Esophagus squamous epithelium (tissue), 4 donors: ENCODE measurements at regions not wholly inside any gene's neighbourhood (a gene's known extent, or its start where the extent isn't known, plus 50 kb on each side); places are given as distances from the start of the nearest gene placed in this dataset.

Experiments used
- CTCF ChIP-seq, 6 experiments: fragments of 450-650 bp in 4 of 6; fragments of 200-600 bp in 2 of 6; sonication (generic) in 2 of 6; IDR thresholded peaks; one replicate each; pipeline ENCODE4 v1.5.1; 2016 to 2019; ENCODE audit warnings: antibody characterized with exemption in 6 of 6, mild to moderate bottlenecking in 4 of 6, moderate library complexity in 4 of 6
- POLR2A ChIP-seq, 4 donors: fragments of 450-650 bp; IDR thresholded peaks; one replicate each; pipeline ENCODE4 v1.6.1; 2017; ENCODE audit warnings: antibody characterized with exemption in 4 of 4, mild to moderate bottlenecking in 4 of 4, moderate library complexity in 3 of 4

- TF ChIP-seq CTCF (IDR thresholded peaks at IDR 0.05) = no peak
- no peak for TF ChIP-seq POLR2A (IDR thresholded peaks at IDR 0.05)
These were observed 69.2 kb upstream of the FAM171A1 start for GRCh38 chr10:15440204-15440711.
